Head of caudate nucleus (tissue), 42 donors: ENCODE measurements at regions not wholly inside any gene's neighbourhood (a gene's known extent, or its start where the extent isn't known, plus 50 kb on each side); places are given as distances from the start of the nearest gene placed in this dataset.
A peak's percentile ranks its signal among the peaks of the same experiment; 100 is the strongest.
"Not testable (repeated sequence)": the region's sequence is repeated elsewhere in the genome, so short reads cannot be mapped to it uniquely, and the experiment has no call there.

Source experiments
- DNase-seq, 42 donors: peaks; one replicate each; pipeline versions ENCODE4 v3.0.0 to v3.0.0-alpha.2; 2020 to 2021; ENCODE audit warnings: mixed read lengths in 7 of 42
- intact Hi-C: fragments of 100-400 bp; cut with DNase I; formaldehyde crosslinking; loops from one replicate; pipeline ENCODE4 v1.15.0; 2022

- DNase-seq, intact Hi-C loops: not testable (repeated sequence)
Observed at GRCh38 chr6:58237124-58237523, 919.7 kb downstream of the PRIM2 start.

GRCh38 chr6:58238421-58238820 lies 921.0 kb downstream of the PRIM2 start:
- intact Hi-C loops, DNase-seq: not testable (repeated sequence)

- intact Hi-C loops, DNase-seq: not testable (repeated sequence)
Observed at GRCh38 chr6:58257625-58258024, 940.2 kb downstream of the PRIM2 start.

- intact Hi-C loops = no loop called here
- no peak for DNase-seq
Observed at GRCh38 chr6:58290177-58290576, 972.7 kb downstream of the PRIM2 start.

GRCh38 chr6:58291319-58291718 lies 973.9 kb downstream of the PRIM2 start:
- intact Hi-C loops, DNase-seq: not testable (repeated sequence)

GRCh38 chr6:58307901-58308300 lies 990.5 kb downstream of the PRIM2 start:
- DNase-seq, intact Hi-C loops: not testable (repeated sequence)

GRCh38 chr6:58332108-58332507 lies 1014.7 kb downstream of the PRIM2 start:
- intact Hi-C loops, DNase-seq: not testable (repeated sequence)

- intact Hi-C loops, DNase-seq: not testable (repeated sequence)
Observed at GRCh38 chr6:58342287-58342686, 1024.9 kb downstream of the PRIM2 start.

- peak in 32 of 42 donors; percentile 6 to 76 (median 37) for DNase-seq
- intact Hi-C loops = not testable (repeated sequence)
Observed at GRCh38 chr6:58347534-58347933, 1030.1 kb downstream of the PRIM2 start.

- intact Hi-C loops, DNase-seq: not testable (repeated sequence)
Observed at GRCh38 chr6:58351619-58352018, 1034.2 kb downstream of the PRIM2 start.

GRCh38 chr6:58358452-58358851 lies 1041.0 kb downstream of the PRIM2 start:
- intact Hi-C loops, DNase-seq: not testable (repeated sequence)

- DNase-seq, intact Hi-C loops: not testable (repeated sequence)
Observed at GRCh38 chr6:58365856-58366255, 1048.4 kb downstream of the PRIM2 start.

- DNase-seq, intact Hi-C loops: not testable (repeated sequence)
Observed at GRCh38 chr6:58406659-58407058, 1089.2 kb downstream of the PRIM2 start.

- DNase-seq = no peak
- intact Hi-C loops = no loop called here
Observed at GRCh38 chr6:58419321-58419720, 1101.9 kb downstream of the PRIM2 start.
